ENCODE measurements at regions not wholly inside any gene's neighbourhood (a gene's known extent, or its start where the extent isn't known, plus 50 kb on each side); places are given as distances from the start of the nearest gene placed in this dataset.

- TF ChIP-seq POLR2A (IDR thresholded peaks at IDR 0.05) (no peak), CTCF (IDR thresholded peaks at IDR 0.05) (no peak)
These were observed 203.2 kb downstream of the LAS1L start for GRCh38 chrX:65331371-65331770.
